ENCODE measurements at regions not wholly inside any gene's neighbourhood (a gene's known extent, or its start where the extent isn't known, plus 50 kb on each side); places are given as distances from the start of the nearest gene placed in this dataset.
"Not testable (repeated sequence)": the region's sequence is repeated elsewhere in the genome, so short reads cannot be mapped to it uniquely, and the experiment has no call there.

GRCh38 chr16:29296176-29296575 lies 110.3 kb downstream of the NPIPB11 start:
- not testable (repeated sequence) for DNase-seq (ENCODE audit: low spot score)

GRCh38 chr16:29294951-29295795 lies 111.3 kb downstream of the NPIPB11 start:
- not testable (repeated sequence) for DNase-seq (ENCODE audit: low spot score)

GRCh38 chr16:29294400-29294933 lies 112.0 kb downstream of the NPIPB11 start:
- not testable (repeated sequence) for DNase-seq (ENCODE audit: low spot score)

GRCh38 chr16:29293545-29293944 lies 113.0 kb downstream of the NPIPB11 start:
- DNase-seq (ENCODE audit: low spot score), result not testable (repeated sequence)

GRCh38 chr16:29292952-29293471 lies 113.5 kb downstream of the NPIPB11 start:
- not testable (repeated sequence) for DNase-seq (ENCODE audit: low spot score)

GRCh38 chr16:29291329-29292271 lies 114.9 kb downstream of the NPIPB11 start:
- not testable (repeated sequence) for DNase-seq (ENCODE audit: low spot score)

GRCh38 chr16:29290631-29291247 lies 115.8 kb downstream of the NPIPB11 start:
- DNase-seq (ENCODE audit: low spot score), result peak; percentile 82

- not testable (repeated sequence) for DNase-seq (ENCODE audit: low spot score)
These were observed 116.8 kb downstream of the NPIPB11 start for GRCh38 chr16:29289516-29290239.

- DNase-seq (ENCODE audit: low spot score), result not testable (repeated sequence)
These were observed 117.6 kb downstream of the NPIPB11 start for GRCh38 chr16:29288711-29289474.

GRCh38 chr16:29287871-29288535 lies 118.5 kb downstream of the NPIPB11 start:
- DNase-seq (ENCODE audit: low spot score), result not testable (repeated sequence)

- DNase-seq (ENCODE audit: low spot score), result not testable (repeated sequence)
These were observed 119.3 kb downstream of the NPIPB11 start for GRCh38 chr16:29287246-29287645.

- not testable (repeated sequence) for DNase-seq (ENCODE audit: low spot score)
These were observed 119.7 kb downstream of the NPIPB11 start for GRCh38 chr16:29286796-29287195.

GRCh38 chr16:29286161-29286560 lies 120.3 kb downstream of the NPIPB11 start:
- not testable (repeated sequence) for DNase-seq (ENCODE audit: low spot score)

- not testable (repeated sequence) for DNase-seq (ENCODE audit: low spot score)
These were observed 121.2 kb downstream of the NPIPB11 start for GRCh38 chr16:29285151-29285885.

- DNase-seq (ENCODE audit: low spot score), result not testable (repeated sequence)
These were observed 121.8 kb downstream of the NPIPB11 start for GRCh38 chr16:29284723-29285122.

GRCh38 chr16:29284159-29284558 lies 122.4 kb downstream of the NPIPB11 start:
- DNase-seq (ENCODE audit: low spot score), result not testable (repeated sequence)

GRCh38 chr16:29278097-29278871 lies 128.2 kb downstream of the NPIPB11 start:
- not testable (repeated sequence) for DNase-seq (ENCODE audit: low spot score)

- DNase-seq (ENCODE audit: low spot score), result not testable (repeated sequence)
These were observed 130.1 kb downstream of the NPIPB11 start for GRCh38 chr16:29276446-29276845.

All from cerebellar cortex (tissue), 1 donor.